ENCODE measurements at regions not wholly inside any gene's neighbourhood (a gene's known extent, or its start where the extent isn't known, plus 50 kb on each side); places are given as distances from the start of the nearest gene placed in this dataset.

- no peak for TF ChIP-seq POLR2A (IDR thresholded peaks at IDR 0.05)
- no peak for TF ChIP-seq CTCF (IDR thresholded peaks at IDR 0.05 in 4 of 5, conservative IDR thresholded peaks at IDR 0.05 in 1 of 5)
These were observed 383.0 kb upstream of the TMEFF2 start for GRCh38 chr2:192577706-192578105.
